H54 (cell line): ENCODE measurements at regions not wholly inside any gene's neighbourhood (a gene's known extent, or its start where the extent isn't known, plus 50 kb on each side); places are given as distances from the start of the nearest gene placed in this dataset.

ENCODE experiments used
- DNase-seq: peaks from one replicate; pipeline ENCODE4 v3.0.0; 2011; ENCODE audit warnings: low spot score, mixed read lengths; ENCODE audit not compliant: insufficient read length
- FAIRE-seq: peaks from 3 replicates; lab custom pipeline; 2011; peaks lifted over from hg19 to GRCh38; lab: Jason Lieb, UNC
- POLR2A ChIP-seq: IDR thresholded peaks from 2 replicates; pipeline ENCODE4 v1.6.1; 2011; ENCODE audit warnings: low read depth, mild to moderate bottlenecking, low read length

- no peak for TF ChIP-seq POLR2A
- DNase-seq (no peak), FAIRE-seq (peak; percentile 65)
Observed at GRCh38 chr14:42014301-42014700, 407.6 kb downstream of the LRFN5 start.

- FAIRE-seq (no peak), DNase-seq (no peak)
- TF ChIP-seq POLR2A, result no peak
Observed at GRCh38 chr14:42013559-42013958, 406.9 kb downstream of the LRFN5 start.

- FAIRE-seq (no peak), DNase-seq (no peak)
- no peak for TF ChIP-seq POLR2A
Observed at GRCh38 chr14:42013153-42013552, 406.5 kb downstream of the LRFN5 start.

- no peak for TF ChIP-seq POLR2A
- DNase-seq (no peak), FAIRE-seq (no peak)
Observed at GRCh38 chr14:42011221-42011620, 404.5 kb downstream of the LRFN5 start.

DNA sequence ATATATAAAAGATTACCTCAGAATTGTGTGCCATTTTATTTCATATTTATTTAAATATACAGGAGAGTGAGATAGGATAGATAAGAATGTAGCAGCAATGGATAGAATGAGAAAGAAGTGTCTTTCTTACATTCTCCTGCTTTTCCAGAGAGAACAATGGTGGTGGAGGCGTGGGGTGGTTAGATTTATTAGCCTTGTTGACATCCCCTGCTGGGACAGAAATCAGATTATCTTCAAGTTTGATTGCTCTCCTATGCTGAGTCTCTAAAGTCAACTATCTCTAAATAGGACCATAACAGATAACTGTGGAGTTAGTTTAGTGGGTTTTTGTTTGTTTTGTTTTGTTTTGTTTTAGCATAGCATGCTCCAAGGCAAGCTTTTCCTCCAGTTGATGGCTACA lies 397.6 kb downstream of the LRFN5 start:
- DNase-seq, result no peak
- no peak for TF ChIP-seq POLR2A
- no peak for FAIRE-seq

DNA sequence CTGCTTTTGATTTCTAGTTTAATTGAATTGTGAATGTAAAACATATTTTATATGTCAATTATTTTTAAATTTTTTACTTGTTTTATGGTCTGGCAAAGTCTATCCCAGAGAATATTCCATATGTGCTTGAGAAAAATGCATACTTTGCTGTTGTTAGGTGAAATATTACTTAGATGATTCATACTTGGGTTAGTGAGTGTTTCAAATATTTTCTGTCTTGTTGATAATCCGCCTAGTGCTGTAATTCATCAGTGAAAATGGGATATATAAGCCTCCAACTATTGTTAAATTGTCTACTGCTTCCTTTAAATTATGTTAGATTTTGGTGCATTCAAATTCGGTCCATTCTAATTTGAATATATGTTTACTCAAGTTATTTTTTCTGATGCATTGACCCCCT lies 395.5 kb downstream of the LRFN5 start:
- DNase-seq (no peak), FAIRE-seq (no peak)
- no peak for TF ChIP-seq POLR2A

GRCh38 chr14:42001431-42001830 lies 394.8 kb downstream of the LRFN5 start:
- TF ChIP-seq POLR2A, result no peak
- DNase-seq, result no peak

DNA sequence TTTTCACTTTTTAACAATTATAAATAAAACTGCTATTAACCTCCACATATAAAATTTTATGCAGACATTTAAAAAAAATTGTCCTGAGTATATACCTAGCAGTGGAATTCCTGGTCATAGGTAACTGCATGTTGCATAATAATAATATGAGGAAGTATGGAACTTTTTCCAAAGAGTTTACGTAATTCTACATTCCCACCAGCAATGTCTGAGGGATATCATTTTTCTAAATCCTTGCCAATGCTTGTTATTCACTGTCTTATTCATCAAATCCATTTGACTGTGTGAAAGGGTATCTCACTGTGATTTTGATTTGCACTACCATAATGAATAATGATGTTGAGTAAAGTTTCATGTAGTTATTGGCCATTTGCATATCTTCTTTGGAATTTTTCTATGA lies 393.8 kb downstream of the LRFN5 start:
- FAIRE-seq (no peak), DNase-seq (no peak)
- no peak for TF ChIP-seq POLR2A

More at GRCh38 chr14:42001431-42001830, 394.8 kb downstream of the LRFN5 start:
- no peak for FAIRE-seq

- TF ChIP-seq POLR2A, result no peak
- no peak for DNase-seq
- no peak for FAIRE-seq
Observed at GRCh38 chr14:41993687-41994086, 387.0 kb downstream of the LRFN5 start.

GRCh38 chr14:41986700-41987099 lies 380.0 kb downstream of the LRFN5 start:
- DNase-seq, result no peak

GRCh38 chr14:41986083-41986645 lies 379.5 kb downstream of the LRFN5 start:
- FAIRE-seq, result no peak
- no peak for DNase-seq
- no peak for TF ChIP-seq POLR2A

More at GRCh38 chr14:41986700-41987099, 380.0 kb downstream of the LRFN5 start:
- TF ChIP-seq POLR2A, result no peak
- FAIRE-seq, result no peak

DNA sequence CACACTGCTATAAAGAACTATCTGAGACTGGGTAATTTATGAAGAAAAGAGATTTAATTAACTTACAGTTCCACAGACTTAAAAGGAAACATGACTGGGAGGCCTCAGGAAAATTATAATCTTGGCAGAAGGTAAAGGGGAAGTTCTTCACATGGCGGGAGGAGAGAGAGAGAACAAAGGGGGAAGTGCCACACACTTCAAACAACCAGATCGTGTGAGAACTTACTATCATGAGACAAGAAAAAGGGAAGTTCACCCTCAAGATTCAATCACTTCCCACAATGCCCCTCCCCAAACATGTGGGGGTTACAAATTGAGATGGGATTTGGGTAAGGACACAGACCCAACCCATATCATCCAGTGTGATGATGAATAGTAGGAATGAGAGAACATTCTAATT lies 366.5 kb downstream of the LRFN5 start:
- DNase-seq (no peak), FAIRE-seq (no peak)
- no peak for TF ChIP-seq POLR2A

- DNase-seq (no peak), FAIRE-seq (no peak)
- TF ChIP-seq POLR2A, result no peak
Observed at GRCh38 chr14:41972531-41972930, 365.9 kb downstream of the LRFN5 start.

DNA sequence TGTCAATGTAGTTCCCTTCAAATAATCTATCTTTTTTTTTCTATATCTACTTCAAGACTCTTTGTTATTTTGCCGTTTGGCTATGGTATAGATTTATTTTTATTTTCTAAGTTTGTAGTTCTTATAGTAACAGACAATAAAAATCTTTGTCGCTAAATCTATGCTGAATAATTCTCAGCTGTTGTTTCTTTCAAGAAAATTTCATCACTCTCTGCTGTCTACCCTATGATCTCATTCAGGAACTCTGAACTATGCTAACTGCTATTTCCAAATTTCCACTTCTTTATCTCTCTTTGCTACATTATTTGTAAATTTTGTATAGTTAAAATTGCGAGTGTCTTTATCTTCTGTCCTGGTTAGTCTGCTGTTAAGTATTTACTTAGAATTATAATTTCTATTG lies 353.6 kb downstream of the LRFN5 start:
- FAIRE-seq (no peak), DNase-seq (no peak)
- no peak for TF ChIP-seq POLR2A

DNA sequence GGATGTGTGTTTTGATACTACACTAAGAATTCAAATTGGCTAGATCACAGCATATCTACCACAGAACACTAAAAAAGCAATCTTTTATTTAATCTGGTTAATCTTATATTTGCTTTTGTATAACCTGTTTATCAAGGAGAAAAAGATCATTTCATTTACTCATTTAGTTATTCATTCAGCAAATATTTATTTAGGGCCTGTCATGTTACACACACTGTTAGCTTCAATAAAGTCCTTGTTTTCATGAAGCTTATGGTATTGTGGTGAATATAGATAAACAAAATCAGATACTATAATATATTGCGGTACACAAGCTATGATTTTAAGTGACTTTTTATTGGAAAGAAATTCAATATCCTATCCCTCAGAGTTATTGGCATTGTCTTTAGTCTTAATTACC lies 350.8 kb downstream of the LRFN5 start:
- FAIRE-seq (no peak), DNase-seq (no peak)
- TF ChIP-seq POLR2A, result no peak
